SW480 (cell line): ENCODE measurements at regions not wholly inside any gene's neighbourhood (a gene's known extent, or its start where the extent isn't known, plus 50 kb on each side); places are given as distances from the start of the nearest gene placed in this dataset.
"Not testable (repeated sequence)": the region's sequence is repeated elsewhere in the genome, so short reads cannot be mapped to it uniquely, and the experiment has no call there.

ENCODE experiments used
- DNase-seq: peaks from one replicate; pipeline ENCODE4 v3.0.0-alpha.2; 2016; ENCODE audit warnings: low spot score

DNA sequence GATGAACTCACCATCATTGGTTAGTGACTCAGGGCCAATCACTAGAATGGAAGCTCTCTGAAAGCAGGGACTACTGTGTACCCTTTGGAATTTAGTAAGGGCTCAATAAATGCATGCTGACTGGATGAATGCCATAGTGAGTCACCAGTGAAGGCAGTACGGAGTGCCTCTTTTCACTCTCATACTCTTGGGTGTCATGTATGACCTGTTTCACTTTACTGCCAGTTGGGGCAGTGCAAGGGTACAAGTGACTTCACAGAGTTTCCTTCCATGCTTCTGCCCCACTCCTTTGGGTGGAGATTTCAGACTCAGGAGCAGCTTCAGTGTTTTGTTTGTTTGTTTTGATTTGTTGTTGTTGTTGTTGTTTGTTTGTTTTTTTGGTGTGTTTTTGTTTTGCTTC is 57.7 kb downstream of the SOX3 start:
- DNase-seq: no peak

DNA sequence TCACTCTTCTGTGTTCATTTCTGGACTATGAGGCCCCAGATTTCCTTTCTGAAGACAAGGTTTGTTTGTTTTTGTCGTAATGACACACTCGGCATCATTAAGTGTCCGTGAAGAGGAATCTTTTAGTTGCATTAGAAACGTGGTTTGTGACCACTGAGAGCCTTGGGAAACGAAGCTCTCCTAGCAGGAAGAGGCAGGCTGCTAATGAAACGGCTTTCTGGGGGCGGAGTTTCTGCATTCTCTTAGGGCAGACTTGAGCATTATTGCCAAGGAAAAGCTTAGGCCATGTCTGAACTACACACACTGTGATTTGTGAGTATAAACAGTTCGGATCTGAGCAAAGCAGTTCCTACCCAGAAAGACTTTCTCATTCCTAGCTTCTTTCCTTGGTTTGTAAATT is 64.0 kb downstream of the SOX3 start:
- no peak for DNase-seq

DNA sequence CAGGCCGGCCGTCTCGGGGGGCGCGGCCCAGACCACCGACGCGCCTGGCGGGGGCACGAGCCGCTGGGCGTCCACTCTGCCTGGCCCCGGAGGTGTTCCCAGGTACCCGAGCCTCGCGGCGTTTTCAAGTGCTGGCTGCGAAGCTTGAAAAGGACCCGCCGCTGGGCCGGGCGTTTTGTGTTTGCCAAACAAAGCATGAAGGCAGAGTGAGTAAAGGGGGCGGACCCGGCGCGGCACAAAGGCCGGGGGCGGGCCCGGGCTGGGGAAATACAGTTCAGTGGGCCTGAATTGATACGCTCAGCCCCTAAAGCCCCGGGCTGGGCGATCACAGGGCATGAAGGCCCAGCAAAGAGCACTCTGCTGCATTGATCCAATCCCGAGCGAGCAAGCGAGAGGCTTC is 65.4 kb downstream of the SOX3 start:
- no peak for DNase-seq

DNA sequence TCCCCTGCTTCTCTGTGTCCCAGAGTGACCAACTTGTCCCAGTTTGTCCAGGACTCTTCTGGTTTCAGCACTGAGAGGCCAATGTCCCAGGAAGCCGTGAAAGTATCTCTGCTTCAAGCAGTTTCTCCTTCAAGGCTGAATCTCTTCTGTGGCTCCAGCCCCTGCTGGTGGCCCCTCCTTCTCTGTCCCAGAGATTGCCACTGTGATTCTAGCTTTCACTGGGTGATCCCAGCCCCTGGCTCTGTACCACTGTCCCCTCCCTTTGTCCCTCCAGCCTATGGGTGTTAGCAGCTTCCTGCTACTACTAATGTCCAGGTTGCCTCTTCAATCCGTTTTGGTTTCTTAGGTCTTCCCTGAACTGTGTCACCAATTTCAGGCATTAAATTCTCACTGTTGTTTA is 70.5 kb downstream of the SOX3 start:
- no peak for DNase-seq

DNA sequence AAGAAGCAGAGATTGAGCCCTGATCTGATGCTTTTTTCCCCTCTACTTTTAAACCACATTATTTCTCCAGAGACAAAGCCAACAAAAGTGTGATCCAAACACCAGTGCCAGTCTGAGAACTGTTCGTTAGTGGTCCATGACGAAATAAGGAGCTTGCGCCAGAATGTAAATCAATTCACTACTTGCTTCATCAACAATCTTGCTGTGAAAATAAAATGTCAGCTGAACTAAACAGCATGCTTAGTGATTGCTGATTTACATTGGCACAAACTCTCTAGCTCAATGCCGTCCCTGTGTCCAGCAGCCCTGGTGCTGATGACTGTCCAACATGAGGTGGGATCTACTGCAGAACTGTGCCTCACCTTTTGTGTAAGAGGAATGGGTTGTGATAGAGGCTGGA is 71.3 kb downstream of the SOX3 start:
- no peak for DNase-seq

DNA sequence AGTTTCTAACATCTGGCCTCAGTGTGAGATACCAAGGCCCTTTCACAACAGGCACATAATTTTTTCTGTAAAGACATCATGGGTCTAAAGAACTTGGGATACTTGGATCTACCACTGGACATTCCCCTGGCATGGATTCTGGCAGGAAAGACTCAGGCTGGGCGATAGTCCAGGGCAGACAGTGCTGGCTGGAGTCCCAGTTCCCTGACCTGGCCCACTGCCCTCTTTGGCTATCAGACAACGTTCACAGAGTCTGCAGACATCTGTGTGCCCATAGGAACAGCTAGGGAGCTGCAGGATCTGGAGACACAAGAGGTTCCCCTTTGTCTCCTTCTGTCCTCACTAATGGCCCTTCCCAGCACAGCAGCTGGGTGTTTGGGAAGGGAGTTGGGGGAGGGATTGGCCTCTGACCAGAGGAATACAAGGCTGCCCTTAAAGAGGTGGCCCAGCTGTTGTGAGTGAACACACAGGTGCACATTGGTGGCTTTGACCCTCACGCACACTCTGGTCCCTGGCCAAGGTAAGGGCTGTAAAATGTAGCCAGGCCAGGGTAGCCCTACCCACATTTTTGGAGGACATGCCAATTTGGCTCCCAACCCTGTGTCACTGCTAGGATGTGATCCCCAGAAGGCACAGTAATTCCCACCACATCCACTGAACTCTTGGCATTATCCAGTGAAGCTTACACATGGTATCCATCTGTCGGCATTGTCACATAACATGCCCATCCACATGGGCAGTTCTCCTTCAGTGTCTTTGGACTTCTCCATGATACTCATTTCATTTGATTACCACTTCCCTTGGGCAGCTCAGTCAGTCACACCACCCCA is 72.3 kb downstream of the SOX3 start:
- DNase-seq: no peak

DNA sequence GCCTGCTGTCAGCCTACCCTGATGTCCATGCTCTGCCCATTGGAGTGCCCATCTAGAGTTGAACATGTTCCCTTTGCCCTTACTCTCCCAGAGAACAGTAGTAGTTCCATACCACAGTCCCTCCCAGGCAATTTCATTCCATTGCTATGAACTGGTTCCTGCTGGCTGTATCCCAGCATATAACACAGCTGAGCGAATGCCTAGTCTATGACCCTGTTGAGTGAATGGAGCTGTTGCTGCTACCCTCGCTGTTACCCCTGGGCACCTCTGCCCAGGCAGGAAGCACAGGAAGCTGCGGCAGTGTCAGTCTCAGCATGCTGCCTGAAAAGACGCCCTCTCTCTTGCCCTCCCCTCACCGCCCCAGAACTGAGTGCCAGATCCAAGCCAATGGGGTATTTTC is 73.3 kb downstream of the SOX3 start:
- no peak for DNase-seq

DNA sequence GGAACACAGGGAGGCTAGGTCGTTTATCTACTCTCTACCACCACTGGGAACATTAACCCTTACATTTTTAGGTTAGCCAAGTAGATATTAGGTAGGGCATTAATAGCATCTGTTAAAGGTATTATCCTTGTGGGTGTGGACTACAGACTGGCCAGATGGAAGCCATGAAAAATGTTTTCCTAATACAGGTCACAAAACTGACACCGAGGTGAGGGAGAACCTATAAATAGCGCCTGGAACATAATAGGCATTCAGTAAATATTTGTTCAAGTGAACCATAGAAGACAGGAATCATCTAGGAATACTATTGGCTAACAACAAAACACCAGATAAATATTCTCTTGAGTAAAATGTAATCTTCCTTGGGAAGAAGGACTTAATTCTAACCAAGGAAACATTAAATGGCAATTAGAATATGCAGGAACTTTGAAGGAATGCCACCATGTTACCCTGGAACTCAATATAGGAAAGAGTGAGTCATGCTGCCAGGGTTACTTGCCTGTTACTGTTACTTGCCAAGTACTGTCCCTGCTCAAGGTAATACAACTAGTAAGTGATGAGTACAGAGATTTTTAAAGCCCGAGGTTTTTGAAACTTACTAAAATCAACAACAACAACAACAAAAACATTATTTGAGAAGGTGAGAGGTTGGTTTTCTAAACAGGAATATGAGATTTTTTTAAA is 79.0 kb downstream of the SOX3 start:
- DNase-seq: no peak

DNA sequence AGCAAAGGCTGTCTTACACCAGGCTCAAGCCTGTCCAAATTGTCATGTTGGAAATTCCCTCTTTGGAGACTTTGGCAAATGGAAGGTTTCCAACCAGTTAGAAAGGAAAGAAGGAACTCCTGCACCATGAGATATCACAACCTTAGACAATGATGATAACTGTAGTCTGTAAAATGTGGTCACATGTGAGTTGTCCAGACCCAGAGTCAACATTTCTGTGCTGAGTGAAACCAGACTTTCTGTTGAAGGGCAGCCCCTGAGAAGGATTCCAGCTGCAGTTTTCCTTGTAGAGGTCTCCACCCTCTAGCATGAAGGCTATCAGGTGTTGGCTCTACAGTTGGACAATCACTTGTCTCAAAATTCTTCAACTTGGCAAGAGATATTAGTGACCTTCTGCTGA is 82.4 kb downstream of the SOX3 start:
- no peak for DNase-seq

DNA sequence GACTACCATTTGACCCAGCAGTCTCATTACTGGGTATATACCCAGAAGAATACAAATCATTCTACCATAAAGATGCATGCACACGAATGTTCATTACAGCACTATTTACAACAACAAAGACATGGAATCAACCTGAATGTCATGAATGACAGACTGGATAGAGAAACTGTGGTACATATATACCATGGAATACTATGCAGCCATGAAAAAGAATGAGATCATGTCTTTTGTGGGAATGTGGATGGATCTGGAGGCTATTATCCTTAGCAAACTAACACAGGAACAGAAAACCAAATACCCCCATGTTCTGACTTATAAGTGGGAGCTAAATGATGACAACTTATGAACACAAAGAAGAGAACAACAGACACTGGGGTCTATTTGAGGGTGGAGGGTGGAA is 102.7 kb downstream of the SOX3 start:
- DNase-seq: not testable (repeated sequence)

DNA sequence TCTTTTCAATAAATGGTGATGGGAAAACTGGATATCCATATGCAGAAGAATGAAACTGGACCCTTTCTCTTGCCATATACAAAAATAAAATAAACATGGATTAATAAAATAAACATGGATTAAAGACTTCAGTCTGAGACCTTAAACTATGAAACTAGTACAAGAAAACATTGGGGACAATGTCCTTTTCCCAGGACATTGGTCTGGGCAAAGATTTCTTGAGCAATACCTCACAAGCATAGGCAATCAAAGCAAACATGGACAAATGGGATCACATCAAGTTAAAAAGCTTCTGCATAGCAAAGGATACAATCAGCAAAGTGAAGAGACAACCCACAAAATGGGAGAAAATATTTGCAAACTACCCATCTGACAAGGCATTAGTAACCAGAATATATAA is 108.5 kb downstream of the SOX3 start:
- DNase-seq: not testable (repeated sequence)

DNA sequence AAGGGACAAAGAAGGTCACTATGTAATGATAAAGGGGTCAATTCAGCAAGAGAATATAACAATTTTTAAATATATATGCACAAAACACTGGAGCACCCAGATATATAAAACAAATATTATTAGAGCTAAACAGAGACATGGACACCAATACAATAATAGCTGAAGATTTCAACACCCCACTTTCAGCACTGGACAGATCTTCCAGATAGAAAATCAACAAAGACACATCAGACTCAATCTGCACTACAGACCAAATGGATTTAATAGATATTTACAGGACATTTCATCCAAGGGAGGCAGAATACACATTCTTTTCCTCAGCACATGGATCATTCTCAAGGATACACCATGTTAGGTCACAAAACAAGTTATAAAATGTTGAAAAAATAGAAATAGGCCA is 111.4 kb downstream of the SOX3 start:
- no peak for DNase-seq

DNA sequence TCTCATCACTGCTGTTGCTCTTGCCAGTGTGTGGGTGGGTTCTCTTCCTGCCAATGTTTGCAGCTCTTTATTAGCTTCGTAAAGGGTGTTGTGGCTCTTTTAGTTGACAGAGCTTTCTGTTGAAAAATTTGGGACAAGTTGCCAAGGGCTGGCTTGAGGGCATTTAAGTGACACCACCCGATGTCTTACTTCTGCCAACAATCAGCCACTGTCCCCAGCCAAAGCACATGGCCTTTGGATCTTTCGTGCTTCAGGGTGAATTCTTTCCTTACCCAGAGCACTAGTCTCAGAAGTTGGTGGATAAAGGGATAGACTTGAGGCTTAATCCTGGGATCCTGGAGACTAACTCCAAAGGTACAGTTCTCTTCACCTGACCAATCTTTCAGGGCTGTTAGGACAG is 113.6 kb downstream of the SOX3 start:
- DNase-seq: no peak

DNA sequence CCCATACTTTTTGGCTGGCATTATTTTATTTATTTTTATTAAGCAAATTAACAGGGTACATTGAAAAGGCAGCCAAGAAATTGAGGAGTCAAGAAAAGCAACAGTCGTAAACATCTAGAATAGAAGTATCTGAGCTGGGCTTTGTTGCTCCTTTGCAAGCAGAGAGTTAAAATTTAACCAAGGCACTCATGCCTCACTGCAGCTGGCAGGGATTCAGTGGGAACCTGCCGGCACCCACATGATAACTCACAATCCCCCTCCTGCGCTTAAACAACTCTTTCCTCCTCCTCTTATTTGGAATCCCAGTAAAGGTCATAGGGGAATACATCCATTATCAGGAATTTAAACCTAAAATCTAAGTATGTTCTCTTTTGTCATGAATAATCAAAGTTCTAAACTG is 115.5 kb downstream of the SOX3 start:
- no peak for DNase-seq

DNA sequence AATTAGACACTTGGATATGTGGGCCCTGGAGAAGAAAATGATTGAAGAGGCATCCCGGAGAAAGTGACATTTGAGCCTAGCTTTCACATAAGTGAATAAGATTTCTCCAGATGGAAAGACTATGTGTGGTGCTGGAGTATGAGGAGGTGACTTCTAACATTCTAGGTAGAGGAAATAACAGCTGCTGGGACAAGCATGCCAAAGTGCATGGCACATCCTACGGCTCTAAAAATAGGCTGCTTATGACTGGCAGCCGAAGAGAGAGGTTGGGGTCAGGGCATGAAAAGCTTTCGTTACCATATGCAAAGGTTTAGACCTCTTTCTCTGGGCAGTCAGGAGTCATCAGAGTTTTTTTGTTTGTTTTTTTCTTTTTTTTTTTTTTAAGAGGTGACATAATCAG is 142.0 kb downstream of the SOX3 start:
- DNase-seq: no peak

DNA sequence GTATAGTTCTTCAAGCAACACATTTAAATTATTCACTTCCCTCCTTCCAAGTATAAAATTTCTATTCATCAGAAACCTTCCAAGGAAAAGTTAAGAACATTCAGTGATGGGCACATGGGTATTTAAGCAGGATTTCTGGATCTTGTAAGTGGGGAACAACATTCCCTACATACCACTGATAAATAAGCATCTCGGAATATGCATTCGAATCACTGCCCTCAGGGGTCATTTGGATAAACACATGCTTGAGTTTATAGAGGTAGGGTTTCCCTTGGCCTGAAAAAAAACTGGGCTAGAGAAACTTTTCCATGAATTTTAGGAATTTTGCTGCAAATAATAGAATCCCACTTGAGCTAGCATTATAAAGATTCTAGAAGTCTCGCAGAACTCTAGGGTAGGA is 143.9 kb downstream of the SOX3 start:
- DNase-seq: no peak

DNA sequence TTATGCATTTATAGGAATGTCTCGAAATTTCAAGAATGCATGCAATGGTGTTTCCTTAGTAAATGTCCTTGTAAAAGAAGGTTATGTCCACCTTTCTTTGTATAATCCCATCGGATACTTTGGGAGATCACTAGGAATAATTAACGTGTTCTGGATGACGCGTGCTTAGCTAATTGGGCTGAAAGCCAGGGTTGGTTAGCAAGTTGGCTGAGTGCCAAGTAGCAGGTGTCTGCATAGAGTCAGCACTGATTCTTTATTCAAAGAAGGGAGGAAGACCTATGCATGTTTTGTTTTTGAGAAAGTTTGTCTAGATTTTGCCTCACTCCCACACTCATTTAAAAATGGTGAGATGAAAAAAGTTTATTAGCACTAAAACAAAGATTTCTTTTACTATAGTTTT is 144.6 kb downstream of the SOX3 start:
- no peak for DNase-seq

DNA sequence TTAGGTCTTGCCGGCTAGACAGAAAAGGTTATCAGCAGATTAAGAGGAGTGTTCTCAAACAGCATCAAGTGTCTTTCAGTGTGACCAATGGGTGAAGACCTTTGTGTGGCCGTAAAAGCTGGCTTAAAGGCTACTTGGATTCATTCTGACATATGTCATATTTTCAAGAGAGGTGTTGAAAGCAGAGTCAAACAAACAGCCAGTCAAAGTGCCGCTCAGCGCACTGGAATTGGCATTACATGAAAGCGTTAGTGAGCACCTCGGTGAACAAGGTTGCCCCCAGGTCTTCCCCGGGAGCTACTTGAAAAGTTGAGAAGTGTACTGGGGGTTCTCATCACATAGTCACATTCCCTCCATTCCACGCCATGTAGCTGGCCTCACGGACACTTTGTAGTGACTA is 148.9 kb downstream of the SOX3 start:
- DNase-seq: no peak

DNA sequence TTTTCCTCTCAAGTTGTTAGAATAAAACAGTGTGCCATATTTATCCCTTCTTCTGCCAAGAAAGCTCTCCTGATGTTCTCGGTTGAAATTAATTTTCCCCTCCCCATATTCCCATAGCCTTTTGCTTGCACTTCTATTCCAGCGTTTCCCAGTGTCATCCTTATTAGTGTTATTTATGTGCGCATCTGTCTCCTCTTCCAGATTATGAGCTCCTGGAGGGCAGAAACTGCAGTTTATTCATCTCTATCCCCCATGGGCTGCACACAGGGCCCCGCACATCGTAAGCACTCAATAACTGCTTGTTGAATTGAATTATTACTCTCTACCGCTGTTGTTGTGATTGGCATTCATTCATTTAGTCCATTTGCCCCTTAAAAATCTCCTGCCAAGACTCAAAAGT is 149.4 kb downstream of the SOX3 start:
- DNase-seq: no peak

DNA sequence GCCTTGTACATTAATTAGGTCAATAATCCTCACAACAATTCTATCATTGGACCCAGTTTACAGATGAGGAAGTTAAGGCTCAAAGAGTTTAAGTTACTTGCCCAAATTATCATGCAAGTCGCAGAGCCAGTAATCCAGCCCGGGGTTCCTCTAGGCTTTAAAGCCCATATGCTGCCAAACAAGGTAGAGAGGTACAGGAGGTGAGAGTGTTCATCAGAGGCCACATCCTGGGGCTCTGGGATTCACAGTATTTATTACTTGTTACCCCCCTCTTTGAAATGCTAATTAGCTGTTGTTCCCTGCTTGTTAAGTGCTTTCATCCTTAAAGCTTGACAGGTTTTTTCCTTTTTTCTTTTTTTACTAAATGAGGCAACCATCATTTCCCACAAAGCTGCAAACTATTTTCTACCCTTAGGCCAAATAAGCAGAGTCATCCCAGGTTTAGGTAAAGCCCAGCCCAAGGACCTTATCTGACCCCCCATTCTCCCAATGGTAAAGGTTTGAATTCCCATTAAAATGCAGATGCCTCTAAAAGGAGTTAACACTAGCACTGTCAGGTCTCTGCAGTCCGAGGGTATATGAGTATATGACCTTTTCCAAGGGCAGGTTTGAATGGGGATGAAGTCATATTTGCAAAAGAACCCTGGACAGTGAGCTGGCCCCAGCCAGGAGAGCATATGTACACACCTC is 150.3 kb downstream of the SOX3 start:
- DNase-seq: no peak

DNA sequence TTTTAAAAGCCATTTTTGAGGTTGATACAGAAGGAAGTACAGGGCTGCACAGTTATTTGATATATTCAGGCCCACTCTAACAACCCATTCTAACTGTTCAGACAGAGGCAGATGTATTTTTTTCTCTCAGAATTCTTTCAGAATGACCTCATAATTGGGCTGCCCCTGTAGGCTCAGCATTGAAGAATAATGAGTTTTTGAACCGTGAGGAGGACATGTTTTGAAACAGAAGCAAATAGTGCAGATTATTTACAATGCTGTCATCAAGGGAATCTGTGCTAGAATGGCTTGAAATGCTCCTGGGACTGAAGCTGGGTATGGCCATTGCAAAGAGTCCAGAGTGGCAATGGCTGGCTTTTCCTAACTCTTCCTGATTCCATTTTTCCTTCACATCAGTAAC is 158.1 kb downstream of the SOX3 start:
- no peak for DNase-seq

DNA sequence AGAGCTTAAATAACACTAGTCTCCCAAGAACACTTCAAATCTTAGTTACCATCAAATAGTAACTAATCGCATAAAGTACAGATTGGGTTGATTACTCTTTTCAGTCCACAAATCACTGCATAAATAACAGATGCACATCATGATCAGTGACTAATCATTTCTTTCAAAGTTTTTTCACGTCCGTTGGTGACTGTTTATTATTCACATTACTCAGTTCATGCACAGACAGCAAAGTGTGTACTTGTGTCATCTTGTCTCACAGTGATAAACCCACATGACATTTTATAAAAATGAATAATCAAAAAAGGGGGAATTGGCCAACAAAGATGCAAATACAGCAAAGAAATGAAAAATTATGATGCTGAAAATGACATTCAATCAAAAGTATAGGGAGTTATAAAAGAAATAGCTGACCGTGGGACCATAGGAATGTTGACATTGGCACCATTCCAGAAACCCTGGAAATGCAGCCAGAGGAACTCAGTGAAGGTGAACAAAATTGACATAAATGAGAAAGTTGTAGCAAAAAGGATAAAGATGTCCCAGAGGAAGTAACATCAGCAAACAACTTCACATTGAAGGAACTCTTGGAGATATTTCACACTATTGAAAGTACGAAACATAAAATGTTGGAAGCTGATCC is 161.5 kb downstream of the SOX3 start:
- DNase-seq: no peak

DNA sequence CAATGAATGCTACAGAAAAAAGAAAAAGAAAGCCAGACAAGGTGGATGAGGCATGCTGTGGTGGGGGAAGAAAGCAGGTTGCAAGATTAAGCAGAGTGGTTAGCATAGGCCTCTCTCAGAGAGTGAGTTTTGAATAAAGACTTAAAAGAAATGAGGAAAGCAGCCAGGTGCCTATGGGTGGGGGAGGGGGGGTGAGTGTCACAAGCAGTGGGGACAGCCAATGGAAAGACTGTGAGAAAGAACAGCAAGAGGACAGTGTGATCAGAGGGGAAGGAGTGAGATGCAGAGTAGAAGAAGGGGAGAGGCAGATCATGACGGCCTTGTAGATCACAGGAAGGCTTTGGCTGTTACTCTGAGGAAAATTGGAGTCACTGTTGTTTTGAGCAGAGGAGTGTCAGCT is 162.5 kb downstream of the SOX3 start:
- DNase-seq: no peak
